ENCODE measurements at regions not wholly inside any gene's neighbourhood (a gene's known extent, or its start where the extent isn't known, plus 50 kb on each side); places are given as distances from the start of the nearest gene placed in this dataset.

DNA sequence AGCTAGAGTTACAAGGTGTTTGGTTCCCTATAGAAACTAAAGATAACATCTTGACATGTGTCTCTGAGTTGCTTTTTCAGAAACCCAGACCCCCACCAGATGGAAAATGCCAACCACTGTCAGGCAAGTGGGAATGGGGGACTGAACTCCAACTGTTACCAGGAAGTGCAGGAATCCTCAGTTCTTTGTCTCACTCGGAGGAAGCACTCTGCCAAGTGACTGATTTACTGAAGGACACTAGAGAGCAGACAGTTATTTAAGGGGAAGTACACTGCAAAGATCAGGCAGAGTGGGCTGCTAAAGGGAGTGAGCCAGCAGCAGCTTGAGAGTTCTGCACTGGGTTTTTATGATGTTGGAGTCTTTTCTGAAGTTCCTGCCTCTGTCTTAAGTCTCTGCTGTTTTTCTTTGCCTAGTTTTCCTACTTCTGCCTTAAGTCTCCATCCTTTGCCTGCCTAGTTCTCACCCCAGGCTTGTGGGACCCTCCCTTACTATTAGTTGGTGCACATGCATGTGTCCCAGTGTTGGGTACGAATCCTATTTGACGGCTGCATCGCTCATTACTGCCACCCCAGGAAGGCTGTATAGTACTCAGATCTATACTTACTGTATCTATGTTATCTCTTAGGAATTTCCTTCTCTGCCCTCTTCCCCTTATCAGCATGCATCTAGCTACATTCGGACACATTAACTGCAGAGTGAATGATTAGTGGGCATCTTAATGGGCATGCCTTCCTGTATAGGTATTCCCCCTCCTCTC lies 97.1 kb downstream of the TEX51 start:
- Histone ChIP-seq H4K91ac (replicated peaks; ENCODE audit: insufficient read length, low read length) (no peak overlapping the region), H3K56ac (replicated peaks; ENCODE audit: insufficient read length, low read depth, low read length) (no peak overlapping the region), H2BK12ac (ENCODE audit: low read depth, low read length) (no peak overlapping the region), H3K4me1 (replicated peaks in 1 of 4; ENCODE audit: control insufficient read depth in 3 of 4, insufficient read depth in 4 of 4, low read length in 3 of 4) (0 out of 7 replicates have a peak, but pooled peaks cover 0 to 2% (median 0%) of the 10 kb centered on the region in 4 experiments), H2BK5ac (ENCODE audit: low read depth, low read length) (no peak overlapping the region), H3K23me2 (ENCODE audit: low read depth, low read length) (0 out of 2 replicates have a peak, but pooled peaks cover 1% of the 10 kb centered on the region), H3K79me1 (ENCODE audit: low read depth, low read length) (no peaks in the 10 kb centered on the region), H4K5ac (ENCODE audit: insufficient read length, low read depth, low read length) (no peak overlapping the region), H3K18ac (ENCODE audit: extremely low read depth, low read length) (no peak overlapping the region), H3K14ac (ENCODE audit: insufficient read length) (no peak overlapping the region), H3K27me3 (replicated peaks in 1 of 4; ENCODE audit: control insufficient read depth in 3 of 4, extremely low read depth in 1 of 4, insufficient read depth in 3 of 4, low read length in 3 of 4) (peaks cover 0 to 3% (median 0%) of the 10 kb centered on the region in 4 experiments; a peak in 1 of 7 replicates), H3K9ac (replicated peaks in 1 of 4; ENCODE audit: extremely low read depth in 1 of 4, low read depth in 3 of 4, low read length in 3 of 4) (no peak overlapping the region), H3K4me3 (ENCODE audit: extremely low read depth in 1 of 4, insufficient read depth in 2 of 4, low read depth in 3 of 4, low read length in 4 of 4) (no peak overlapping the region), H2BK15ac (ENCODE audit: low read length) (no peak overlapping the region), H3K23ac (ENCODE audit: insufficient read length) (no peak overlapping the region), H2AFZ (ENCODE audit: low read length) (peak overlapping the region; percentile 26; the same call in 1 of the 2 replicates), H3K4me2 (ENCODE audit: insufficient read depth in 1 of 2, low read depth in 2 of 2, low read length in 2 of 2) (no peak overlapping the region), H3K4ac (replicated peaks; ENCODE audit: insufficient read length, low read depth, low read length) (no peak overlapping the region), H3K79me2 (ENCODE audit: control insufficient read depth in 1 of 2, insufficient read depth in 2 of 2, low read length in 2 of 2) (no peaks in the 10 kb centered on the region), H3K27ac (ENCODE audit: low read depth, low read length) (no peak overlapping the region), H3K9me3 (ENCODE audit: insufficient read depth in 2 of 2, low read depth in 1 of 2, low read length in 1 of 2) (no peaks in the 10 kb centered on the region), H2BK20ac (ENCODE audit: low read length) (no peak overlapping the region), H4K20me1 (replicated peaks in 1 of 2; ENCODE audit: control insufficient read depth in 1 of 2, insufficient read depth in 2 of 2, low read length in 2 of 2) (no peaks in the 10 kb centered on the region), H3K36me3 (ENCODE audit: control insufficient read depth in 2 of 4, insufficient read depth in 4 of 4, low read length in 3 of 4) (no peaks in the 10 kb centered on the region), H2BK120ac (replicated peaks; ENCODE audit: low read depth, low read length) (no peak overlapping the region), H2AK5ac (ENCODE audit: low read depth, low read length) (no peak overlapping the region), H4K8ac (ENCODE audit: extremely low read depth, insufficient read depth, low read length) (no peak overlapping the region)
- FAIRE-seq (no peak), DNase-seq (ENCODE audit: low read depth in 1 of 2, low spot score in 2 of 2) (no peak)
- ChIA-PET POLR2A (ENCODE audit: partially characterized antibody) (no interaction called here), CTCF (ENCODE audit: partially characterized antibody) (interaction anchor here (0.6 to 1.5 kb wide), 3 partner anchors 20 to 33 kb away, joined by 3 read pairs; no protein-coding TSS in a partner anchor)
- WGBS, 2 experiments (ENCODE audit: extremely low coverage in 1 of 2, insufficient coverage in 1 of 2, insufficient read length in 1 of 2, insufficient replicate concordance in 2 of 2, low coverage in 1 of 2, low lambda C conversion rate in 2 of 2, missing lambda C conversion rate in 1 of 2) = 74% methylated on average over 5 of the region's 5 CpGs; no CpG with 5 or more reads in 1 of the 2 experiments
- no peak for TF ChIP-seq JUN (IDR thresholded peaks at IDR 0.05; ENCODE audit: low read depth, low read length)
- no peak for TF ChIP-seq SAP30 (IDR thresholded peaks at IDR 0.05; ENCODE audit: insufficient read depth, insufficient replicate concordance, low read length)
- no peak for TF ChIP-seq CBX5 (IDR thresholded peaks at IDR 0.05; ENCODE audit: low read depth, low read length)
- TF ChIP-seq, protein P1, sequence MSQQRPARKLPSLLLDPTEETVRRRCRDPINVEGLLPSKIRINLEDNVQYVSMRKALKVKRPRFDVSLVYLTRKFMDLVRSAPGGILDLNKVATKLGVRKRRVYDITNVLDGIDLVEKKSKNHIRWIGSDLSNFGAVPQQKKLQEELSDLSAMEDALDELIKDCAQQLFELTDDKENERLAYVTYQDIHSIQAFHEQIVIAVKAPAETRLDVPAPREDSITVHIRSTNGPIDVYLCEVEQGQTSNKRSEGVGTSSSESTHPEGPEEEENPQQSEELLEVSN (IDR thresholded peaks at IDR 0.05) = no peak
- TF ChIP-seq, protein P2, sequence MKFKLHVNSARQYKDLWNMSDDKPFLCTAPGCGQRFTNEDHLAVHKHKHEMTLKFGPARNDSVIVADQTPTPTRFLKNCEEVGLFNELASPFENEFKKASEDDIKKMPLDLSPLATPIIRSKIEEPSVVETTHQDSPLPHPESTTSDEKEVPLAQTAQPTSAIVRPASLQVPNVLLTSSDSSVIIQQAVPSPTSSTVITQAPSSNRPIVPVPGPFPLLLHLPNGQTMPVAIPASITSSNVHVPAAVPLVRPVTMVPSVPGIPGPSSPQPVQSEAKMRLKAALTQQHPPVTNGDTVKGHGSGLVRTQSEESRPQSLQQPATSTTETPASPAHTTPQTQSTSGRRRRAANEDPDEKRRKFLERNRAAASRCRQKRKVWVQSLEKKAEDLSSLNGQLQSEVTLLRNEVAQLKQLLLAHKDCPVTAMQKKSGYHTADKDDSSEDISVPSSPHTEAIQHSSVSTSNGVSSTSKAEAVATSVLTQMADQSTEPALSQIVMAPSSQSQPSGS (IDR thresholded peaks at IDR 0.05; ENCODE audit: low read length) = no peak
- no peak for TF ChIP-seq ZNF274 (IDR thresholded peaks at IDR 0.05; ENCODE audit: borderline replicate concordance, extremely low read depth, low read length)
- TF ChIP-seq TEAD4 (IDR thresholded peaks at IDR 0.05; ENCODE audit: low read depth, low read length) = no peak

All from H1 (cell line).